ENCODE measurements at regions not wholly inside any gene's neighbourhood (a gene's known extent, or its start where the extent isn't known, plus 50 kb on each side); places are given as distances from the start of the nearest gene placed in this dataset.
A peak's percentile ranks its signal among the peaks of the same experiment; 100 is the strongest.

- TF ChIP-seq ELF4 (CRISPR knock-in tag; IDR thresholded peaks at IDR 0.05) (no peak), ZNF695 (CRISPR knock-in tag; IDR thresholded peaks at IDR 0.05) (no peak), ZNF436 (CRISPR knock-in tag; IDR thresholded peaks at IDR 0.05) (no peak), ZNF696 (CRISPR knock-in tag; conservative IDR thresholded peaks at IDR 0.05) (no peak), RBFOX2 (IDR thresholded peaks at IDR 0.05; ENCODE audit: low read depth, low read length) (no peak), ZNF77 (CRISPR knock-in tag; IDR thresholded peaks at IDR 0.05) (no peak), PHF21A (IDR thresholded peaks at IDR 0.05; ENCODE audit: borderline replicate concordance, low read depth) (no peak), ZNF445 (CRISPR knock-in tag; IDR thresholded peaks at IDR 0.05; ENCODE audit: low read depth) (no peak), MBD2 (IDR thresholded peaks at IDR 0.05; ENCODE audit: borderline replicate concordance, low read depth) (peak; percentile 32; the same call in 1 of the 2 replicates), SOX6 (IDR thresholded peaks at IDR 0.05) (peak; percentile 95), ATF3 (IDR thresholded peaks at IDR 0.05) (no peak; the same call in 1 of the 2 replicates), ATF3 (CRISPR knock-in tag; conservative IDR thresholded peaks at IDR 0.05) (no peak), ZBTB2 (IDR thresholded peaks at IDR 0.05) (no peak), CREB3 (tag; conservative IDR thresholded peaks at IDR 0.05; ENCODE audit: low read depth) (no peak), ZNF449 (CRISPR knock-in tag; IDR thresholded peaks at IDR 0.05) (no peak; the same call in 1 of the 2 replicates), ZNF609 (CRISPR knock-in tag; IDR thresholded peaks at IDR 0.05; ENCODE audit: borderline replicate concordance) (no peak), SRSF7 (optimal IDR thresholded peaks at IDR 0.05; ENCODE audit: low read depth, low read length) (no peak), TFE3 (CRISPR knock-in tag; IDR thresholded peaks at IDR 0.05) (no peak)
Measured at GRCh38 chr5:112549605-112550166, 130.6 kb upstream of the EPB41L4A start (continued).
